ENCODE measurements at regions not wholly inside any gene's neighbourhood (a gene's known extent, or its start where the extent isn't known, plus 50 kb on each side); places are given as distances from the start of the nearest gene placed in this dataset.

DNA sequence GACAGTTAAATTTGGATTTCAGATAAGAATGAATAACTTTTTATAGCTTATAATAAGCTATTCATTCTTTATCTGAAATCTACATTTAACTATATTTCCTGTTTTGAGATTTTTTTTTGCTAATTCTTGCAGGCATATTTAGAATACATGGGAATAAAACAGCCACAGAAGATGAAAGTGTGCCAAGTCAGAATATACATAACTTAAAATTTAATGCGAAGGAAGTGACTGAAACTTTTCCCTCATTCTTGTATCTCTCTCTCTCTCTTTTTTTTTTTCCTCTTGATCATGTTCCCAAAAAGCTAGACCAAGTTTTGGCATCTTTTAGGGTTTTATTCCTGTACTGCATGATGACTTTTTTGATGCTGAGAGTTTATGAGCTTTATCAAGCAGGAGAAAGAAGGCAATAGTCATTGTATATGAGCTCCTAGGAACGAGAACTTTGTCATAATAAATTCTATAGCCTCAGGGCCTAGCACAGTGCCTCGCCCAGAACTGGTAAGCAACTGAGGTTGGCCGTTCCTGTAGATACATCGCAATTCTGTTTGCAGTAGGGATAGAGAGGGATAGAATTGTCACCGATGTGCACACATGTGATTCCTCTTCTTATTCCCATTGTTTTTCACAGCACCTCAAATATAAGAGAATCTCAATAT, 205.2 kb downstream of the MYLK4 start:
- FAIRE-seq (no peak), DNase-seq (no peak)
- Histone ChIP-seq H3K4me1 (ENCODE audit: control insufficient read depth in 2 of 3, insufficient read depth in 2 of 3, low read depth in 1 of 3, low read length in 3 of 3) (no peaks in the 10 kb centered on the region), H3K9me3 (ENCODE audit: control insufficient read depth in 2 of 3, insufficient read depth in 1 of 3, low read length in 3 of 3) (peaks cover 0 to 8% (median 0%) of the 10 kb centered on the region in 3 donors), H3K27me3 (ENCODE audit: control insufficient read depth, insufficient read depth, low read length) (no peaks in the 10 kb centered on the region), H3K9ac (ENCODE audit: low read length in 3 of 3) (no peak overlapping the region), H3K27ac (ENCODE audit: low read depth in 2 of 2, low read length in 2 of 2) (no peak overlapping the region), H3K36me3 (ENCODE audit: control insufficient read depth in 2 of 3, insufficient read depth in 3 of 3, low read length in 3 of 3) (no peaks in the 10 kb centered on the region), H3K4me3 (ENCODE audit: low read length in 3 of 3) (no peak overlapping the region)
- TF ChIP-seq, protein P1, sequence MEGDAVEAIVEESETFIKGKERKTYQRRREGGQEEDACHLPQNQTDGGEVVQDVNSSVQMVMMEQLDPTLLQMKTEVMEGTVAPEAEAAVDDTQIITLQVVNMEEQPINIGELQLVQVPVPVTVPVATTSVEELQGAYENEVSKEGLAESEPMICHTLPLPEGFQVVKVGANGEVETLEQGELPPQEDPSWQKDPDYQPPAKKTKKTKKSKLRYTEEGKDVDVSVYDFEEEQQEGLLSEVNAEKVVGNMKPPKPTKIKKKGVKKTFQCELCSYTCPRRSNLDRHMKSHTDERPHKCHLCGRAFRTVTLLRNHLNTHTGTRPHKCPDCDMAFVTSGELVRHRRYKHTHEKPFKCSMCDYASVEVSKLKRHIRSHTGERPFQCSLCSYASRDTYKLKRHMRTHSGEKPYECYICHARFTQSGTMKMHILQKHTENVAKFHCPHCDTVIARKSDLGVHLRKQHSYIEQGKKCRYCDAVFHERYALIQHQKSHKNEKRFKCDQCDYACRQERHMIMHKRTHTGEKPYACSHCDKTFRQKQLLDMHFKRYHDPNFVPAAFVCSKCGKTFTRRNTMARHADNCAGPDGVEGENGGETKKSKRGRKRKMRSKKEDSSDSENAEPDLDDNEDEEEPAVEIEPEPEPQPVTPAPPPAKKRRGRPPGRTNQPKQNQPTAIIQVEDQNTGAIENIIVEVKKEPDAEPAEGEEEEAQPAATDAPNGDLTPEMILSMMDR (IDR thresholded peaks at IDR 0.05; ENCODE audit: borderline replicate concordance, extremely low read depth, insufficient read depth), result no peak
- intact Hi-C loops (cut with DNase I), result no loop called here

DNA sequence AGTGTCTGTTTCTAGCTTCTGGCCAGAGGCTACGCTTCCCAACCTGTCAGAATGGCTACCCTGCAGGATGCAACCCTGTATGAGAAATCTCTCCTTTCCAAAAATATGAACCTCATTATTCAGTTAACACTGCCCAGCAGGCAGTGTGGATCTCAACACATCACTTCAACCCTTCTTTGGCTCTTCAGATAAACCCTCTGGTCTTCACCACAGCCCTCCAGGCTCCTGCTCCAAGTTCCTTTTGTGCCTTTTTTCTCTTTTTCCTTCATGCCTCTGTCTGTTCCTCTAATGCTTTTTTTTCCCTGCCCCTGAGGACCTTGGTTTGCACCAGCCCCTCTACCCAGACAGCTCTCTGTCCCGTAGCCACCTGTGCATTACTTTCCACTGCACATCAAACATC, 207.4 kb downstream of the MYLK4 start:
- Histone ChIP-seq H3K27ac (ENCODE audit: low read depth in 2 of 2, low read length in 2 of 2) (no peak overlapping the region), H3K36me3 (ENCODE audit: control insufficient read depth in 2 of 3, insufficient read depth in 3 of 3, low read length in 3 of 3) (no peaks in the 10 kb centered on the region), H3K4me3 (ENCODE audit: low read length in 3 of 3) (no peak overlapping the region), H3K4me1 (ENCODE audit: control insufficient read depth in 2 of 3, insufficient read depth in 2 of 3, low read depth in 1 of 3, low read length in 3 of 3) (no peaks in the 10 kb centered on the region), H3K27me3 (ENCODE audit: control insufficient read depth, insufficient read depth, low read length) (no peaks in the 10 kb centered on the region), H3K9me3 (ENCODE audit: control insufficient read depth in 2 of 3, insufficient read depth in 1 of 3, low read length in 3 of 3) (peaks cover 0 to 3% (median 0%) of the 10 kb centered on the region in 3 donors), H3K9ac (ENCODE audit: low read length in 3 of 3) (no peak overlapping the region)
- intact Hi-C loops (cut with DNase I), result no loop called here
- DNase-seq (no peak), FAIRE-seq (no peak)
- TF ChIP-seq, protein P1 (IDR thresholded peaks at IDR 0.05; ENCODE audit: borderline replicate concordance, extremely low read depth, insufficient read depth), result no peak

DNA sequence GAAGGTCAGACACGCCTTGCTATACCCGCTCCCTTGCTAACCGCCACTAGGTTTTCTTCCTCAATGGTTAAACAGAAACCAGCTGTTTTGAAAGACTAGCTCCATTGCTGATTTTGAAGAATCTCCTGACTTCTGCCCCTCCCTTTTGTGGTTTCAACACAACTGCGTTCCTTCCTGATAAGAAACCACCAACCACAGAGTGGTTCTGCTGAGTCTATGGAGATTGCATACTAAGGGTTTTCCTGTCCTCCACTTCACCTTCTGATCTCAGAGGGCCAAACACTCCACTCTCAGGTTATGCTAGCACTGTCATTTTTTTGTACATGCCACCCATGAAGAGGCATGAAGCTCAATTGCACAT, 207.9 kb downstream of the MYLK4 start:
- H3K4me3 ChIP-seq (ENCODE audit: low read length in 3 of 3), result no peak overlapping the region
- H3K36me3 ChIP-seq (ENCODE audit: control insufficient read depth in 2 of 3, insufficient read depth in 3 of 3, low read length in 3 of 3), result no peaks in the 10 kb centered on the region
- H3K9me3 ChIP-seq (ENCODE audit: control insufficient read depth in 2 of 3, insufficient read depth in 1 of 3, low read length in 3 of 3), result no peaks in the 10 kb centered on the region
- intact Hi-C loops (cut with DNase I), result no loop called here
- no peak overlapping the region for H3K9ac ChIP-seq (ENCODE audit: low read length in 3 of 3)
- no peaks in the 10 kb centered on the region for H3K4me1 ChIP-seq (ENCODE audit: control insufficient read depth in 2 of 3, insufficient read depth in 2 of 3, low read depth in 1 of 3, low read length in 3 of 3)
- FAIRE-seq, result no peak
- TF ChIP-seq, protein P1 (IDR thresholded peaks at IDR 0.05; ENCODE audit: borderline replicate concordance, extremely low read depth, insufficient read depth), result no peak
- H3K27ac ChIP-seq (ENCODE audit: low read depth in 2 of 2, low read length in 2 of 2), result no peak overlapping the region
- no peaks in the 10 kb centered on the region for H3K27me3 ChIP-seq (ENCODE audit: control insufficient read depth, insufficient read depth, low read length)
- no peak for DNase-seq

Data from kidney (tissue), 13 donors.